Gastrocnemius medialis (tissue), 4 donors: ENCODE measurements at regions not wholly inside any gene's neighbourhood (a gene's known extent, or its start where the extent isn't known, plus 50 kb on each side); places are given as distances from the start of the nearest gene placed in this dataset.
"Not testable (repeated sequence)": the region's sequence is repeated elsewhere in the genome, so short reads cannot be mapped to it uniquely, and the experiment has no call there.

Experiments
- ATAC-seq, 2 donors: fragments of 150-250 bp; one replicate each; pipeline ENCODE4 v1.9.1; 2016
- DNase-seq, 2 donors: peaks; one replicate each; pipeline ENCODE4 v3.0.0-alpha.2; 2019
- H3K27ac ChIP-seq, 4 donors: fragments of 200-600 bp; sonication (generic); 1 replicate in 1 of 4; 2 replicates in 3 of 4; pipeline ENCODE4 v1.5.1; 2016 to 2018; ENCODE audit warnings: mild to moderate bottlenecking in 2 of 4, moderate library complexity in 1 of 4
- H3K27me3 ChIP-seq, 3 donors: fragments of 200-600 bp; sonication (generic) in 2 of 3; 1 replicate in 1 of 3; 2 replicates in 2 of 3; pipeline versions ENCODE4 v1.5.1 to v1.6.0; 2016 to 2019; ENCODE audit warnings: mild to moderate bottlenecking in 1 of 3, moderate library complexity in 1 of 3
- H3K36me3 ChIP-seq, 2 donors: fragments of 200-600 bp; sonication (generic) in 1 of 2; one replicate each; pipeline ENCODE4 v1.5.1; 2017 to 2018
- H3K4me1 ChIP-seq, 2 donors: fragments of 200-600 bp; sonication (generic) in 1 of 2; one replicate each; pipeline ENCODE4 v1.5.1; 2016 to 2017; ENCODE audit warnings: mild to moderate bottlenecking in 2 of 2
- H3K4me3 ChIP-seq, 4 donors: fragments of 200-600 bp; sonication (generic) in 3 of 4; 1 replicate in 1 of 4; 2 replicates in 3 of 4; pipeline ENCODE4 v1.5.1; 2016 to 2019; ENCODE audit warnings: mild to moderate bottlenecking in 2 of 4
- H3K9me3 ChIP-seq, 3 donors: fragments of 200-600 bp; sonication (generic) in 2 of 3; 1 replicate in 1 of 3; 2 replicates in 2 of 3; pipeline ENCODE4 v1.5.1; 2016 to 2019
- POLR2A ChIP-seq, 2 donors: fragments of 450-650 bp; IDR thresholded peaks; one replicate each; pipeline ENCODE4 v1.6.1; 2017; ENCODE audit warnings: antibody characterized with exemption in 2 of 2, mild to moderate bottlenecking in 2 of 2, moderate library complexity in 2 of 2
- in situ Hi-C, 4 donors: fragments of 200-750 bp; cut with MboI; loops; one replicate each; pipeline versions ENCODE4 v1.15.0 to v1.8.0; 2017; ENCODE audit warnings: low sequenced_read_pairs in 4 of 4
- intact Hi-C: fragments of 100-400 bp; cut with DNase I; formaldehyde crosslinking; loops from one replicate; pipeline ENCODE4 v1.15.1; 2023; ENCODE audit warnings: low total_unique reads
- TF ChIP-seq, protein P1 (sequence below), 5 experiments: fragments of 450-650 bp in 3 of 5; fragments of 200-600 bp in 2 of 5; sonication (generic) in 2 of 5; IDR thresholded peaks in 4 of 5; conservative IDR thresholded peaks in 1 of 5; 1 replicate in 4 of 5; 2 replicates in 1 of 5; pipeline ENCODE4 v1.5.1; 2016 to 2019; ENCODE audit warnings: antibody characterized with exemption in 5 of 5, mild to moderate bottlenecking in 3 of 5, moderate library complexity in 3 of 5

DNA sequence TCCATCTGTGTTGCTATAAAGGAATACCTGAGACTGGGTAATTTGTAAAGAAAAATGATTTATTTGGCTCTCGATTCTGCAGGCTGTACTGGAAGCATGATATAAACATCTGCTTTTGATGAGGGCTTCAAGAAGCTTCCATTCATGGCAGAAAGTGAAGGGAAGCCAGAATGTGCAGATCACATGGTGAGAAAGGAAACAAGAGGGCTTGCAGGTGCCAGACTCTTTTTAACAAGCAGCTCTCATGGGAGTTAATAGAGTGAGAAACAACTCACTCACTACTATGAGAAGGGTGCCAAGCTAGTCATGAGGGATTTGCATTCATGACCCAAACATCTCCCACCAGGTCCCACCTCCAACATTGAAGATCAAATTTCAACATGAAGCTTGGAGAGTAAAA is 247.2 kb downstream of the ZIC4 start:
- no peaks in the 10 kb centered on the region for H3K27me3 ChIP-seq
- intact Hi-C loops: no loop called here
- TF ChIP-seq POLR2A (IDR thresholded peaks at IDR 0.05): no peak
- TF ChIP-seq, protein P1, sequence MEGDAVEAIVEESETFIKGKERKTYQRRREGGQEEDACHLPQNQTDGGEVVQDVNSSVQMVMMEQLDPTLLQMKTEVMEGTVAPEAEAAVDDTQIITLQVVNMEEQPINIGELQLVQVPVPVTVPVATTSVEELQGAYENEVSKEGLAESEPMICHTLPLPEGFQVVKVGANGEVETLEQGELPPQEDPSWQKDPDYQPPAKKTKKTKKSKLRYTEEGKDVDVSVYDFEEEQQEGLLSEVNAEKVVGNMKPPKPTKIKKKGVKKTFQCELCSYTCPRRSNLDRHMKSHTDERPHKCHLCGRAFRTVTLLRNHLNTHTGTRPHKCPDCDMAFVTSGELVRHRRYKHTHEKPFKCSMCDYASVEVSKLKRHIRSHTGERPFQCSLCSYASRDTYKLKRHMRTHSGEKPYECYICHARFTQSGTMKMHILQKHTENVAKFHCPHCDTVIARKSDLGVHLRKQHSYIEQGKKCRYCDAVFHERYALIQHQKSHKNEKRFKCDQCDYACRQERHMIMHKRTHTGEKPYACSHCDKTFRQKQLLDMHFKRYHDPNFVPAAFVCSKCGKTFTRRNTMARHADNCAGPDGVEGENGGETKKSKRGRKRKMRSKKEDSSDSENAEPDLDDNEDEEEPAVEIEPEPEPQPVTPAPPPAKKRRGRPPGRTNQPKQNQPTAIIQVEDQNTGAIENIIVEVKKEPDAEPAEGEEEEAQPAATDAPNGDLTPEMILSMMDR (IDR thresholded peaks at IDR 0.05 in 4 of 5, conservative IDR thresholded peaks at IDR 0.05 in 1 of 5): no peak
- in situ Hi-C loops: no loop called here
- no peak overlapping the region for H3K4me3 ChIP-seq
- no peaks in the 10 kb centered on the region for H3K4me1 ChIP-seq
- DNase-seq (no peak), ATAC-seq (no peak)
- H3K27ac ChIP-seq: no peak overlapping the region
- no peaks in the 10 kb centered on the region for H3K9me3 ChIP-seq
- H3K36me3 ChIP-seq: no peaks in the 10 kb centered on the region

DNA sequence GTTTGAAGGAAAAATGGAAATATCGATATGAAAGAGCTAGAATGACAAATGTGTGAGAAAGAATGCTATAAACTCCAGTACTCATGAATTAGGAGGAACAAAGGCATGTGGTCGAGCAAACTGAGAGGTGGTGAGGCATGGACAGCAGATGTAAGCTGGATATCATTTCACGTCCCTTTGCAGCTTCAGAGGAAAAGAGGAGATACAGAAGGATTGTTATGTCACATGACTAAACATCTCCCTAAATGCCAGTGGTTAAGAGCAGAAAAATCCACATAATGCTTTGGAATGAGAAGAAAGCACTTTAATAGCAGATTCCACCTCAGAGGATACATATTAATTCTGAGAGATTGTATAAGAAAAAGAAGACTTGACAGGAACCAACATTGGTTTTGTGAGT is 248.7 kb downstream of the ZIC4 start:
- ATAC-seq (no peak), DNase-seq (no peak)
- in situ Hi-C loops (no loop called here), intact Hi-C loops (no loop called here)
- no peak overlapping the region for H3K4me3 ChIP-seq
- TF ChIP-seq, protein P1 (IDR thresholded peaks at IDR 0.05 in 4 of 5, conservative IDR thresholded peaks at IDR 0.05 in 1 of 5): no peak
- TF ChIP-seq POLR2A (IDR thresholded peaks at IDR 0.05): no peak
- H3K27ac ChIP-seq: no peak overlapping the region
- H3K27me3 ChIP-seq: no peaks in the 10 kb centered on the region
- no peaks in the 10 kb centered on the region for H3K4me1 ChIP-seq
- H3K36me3 ChIP-seq: no peaks in the 10 kb centered on the region
- H3K9me3 ChIP-seq: no peaks in the 10 kb centered on the region

DNA sequence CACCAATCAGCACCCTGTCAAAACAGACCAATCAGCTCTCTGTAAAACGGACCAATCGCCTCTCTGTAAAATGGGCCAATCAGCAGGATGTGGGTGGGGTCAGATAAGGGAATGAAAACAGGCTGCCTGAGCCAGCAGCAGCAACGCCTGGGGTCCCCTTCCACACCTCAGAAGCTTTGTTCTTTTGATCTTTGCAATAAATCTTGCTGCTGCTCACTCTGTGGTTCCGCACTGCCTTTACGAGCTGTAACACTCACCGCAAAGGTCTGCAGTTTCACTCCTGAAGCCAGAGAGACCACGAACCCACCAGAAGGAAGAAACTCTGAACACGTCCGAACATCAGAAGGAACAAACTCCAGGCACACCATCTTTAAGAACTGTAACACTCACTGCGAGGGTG is 251.4 kb downstream of the ZIC4 start:
- H3K9me3 ChIP-seq, H3K36me3 ChIP-seq, H3K27ac ChIP-seq, ATAC-seq, intact Hi-C loops, DNase-seq, H3K4me3 ChIP-seq, in situ Hi-C loops, H3K4me1 ChIP-seq, H3K27me3 ChIP-seq: not testable (repeated sequence)

DNA sequence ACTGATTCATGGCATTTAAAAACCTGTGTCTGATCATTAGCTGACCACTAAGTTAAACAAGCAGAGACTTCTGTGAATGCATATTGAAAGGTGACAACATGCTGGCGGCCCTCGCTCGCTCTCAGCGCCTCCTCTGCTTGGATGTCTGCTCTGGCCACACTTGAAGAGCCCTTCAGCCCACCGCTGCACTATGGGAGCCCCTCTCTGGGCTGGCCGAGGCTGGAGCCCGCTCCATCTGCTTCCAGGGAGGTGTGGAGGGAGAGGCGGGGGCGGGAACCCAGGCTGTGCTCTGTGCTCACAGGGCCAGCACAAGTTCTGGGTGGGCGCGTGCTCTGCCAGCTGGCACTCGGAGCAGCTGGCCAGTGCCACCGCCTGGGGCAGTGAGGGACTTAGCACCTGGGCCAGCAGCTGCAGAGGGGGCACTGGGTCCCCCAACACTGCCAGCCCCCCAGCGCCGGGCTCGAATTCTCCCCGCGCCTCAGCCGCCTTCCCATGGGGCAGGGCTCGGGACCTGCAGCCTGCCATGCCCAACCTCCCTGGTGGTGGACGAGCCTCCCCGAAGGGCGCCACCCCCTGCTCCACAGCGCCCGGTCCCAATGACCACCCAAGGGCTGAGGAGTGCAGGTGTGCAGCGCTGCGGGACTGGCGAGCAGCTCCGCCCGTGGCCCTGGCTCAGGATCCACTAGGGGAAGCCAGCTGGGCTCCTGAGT is 252.4 kb downstream of the ZIC4 start:
- Histone ChIP-seq H3K9me3 (no peaks in the 10 kb centered on the region), H3K27ac (no peak overlapping the region), H3K36me3 (no peaks in the 10 kb centered on the region), H3K27me3 (no peaks in the 10 kb centered on the region), H3K4me3 (no peak overlapping the region), H3K4me1 (no peaks in the 10 kb centered on the region)
- no peak for DNase-seq
- TF ChIP-seq, protein P1 (IDR thresholded peaks at IDR 0.05 in 4 of 5, conservative IDR thresholded peaks at IDR 0.05 in 1 of 5): no peak
- no peak for TF ChIP-seq POLR2A (IDR thresholded peaks at IDR 0.05)
- intact Hi-C loops (no loop called here), in situ Hi-C loops (no loop called here)
- ATAC-seq: no peak

DNA sequence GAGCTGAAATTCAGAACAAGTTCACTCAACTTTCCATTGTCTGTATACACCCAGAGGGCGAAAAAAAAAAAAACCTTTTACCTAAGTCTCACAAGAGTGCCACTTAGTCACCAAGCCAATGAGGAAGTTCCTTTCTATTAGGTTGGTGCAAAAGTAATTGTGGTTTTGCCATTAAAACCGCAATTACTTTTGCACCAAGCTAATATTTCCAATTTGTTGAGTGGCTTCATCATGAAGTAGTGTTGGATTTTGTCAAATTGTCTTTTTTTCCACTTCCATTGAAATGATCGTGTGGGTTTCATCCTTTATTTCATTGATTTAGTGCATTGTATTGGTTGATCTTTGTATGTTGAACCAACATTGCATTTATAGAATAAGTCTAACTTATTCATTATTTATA is 253.9 kb downstream of the ZIC4 start:
- DNase-seq (no peak), ATAC-seq (no peak)
- no peak for TF ChIP-seq POLR2A (IDR thresholded peaks at IDR 0.05)
- TF ChIP-seq, protein P1 (IDR thresholded peaks at IDR 0.05 in 4 of 5, conservative IDR thresholded peaks at IDR 0.05 in 1 of 5): no peak
- Histone ChIP-seq H3K27ac (no peak overlapping the region), H3K4me3 (no peak overlapping the region), H3K4me1 (no peaks in the 10 kb centered on the region), H3K36me3 (no peaks in the 10 kb centered on the region), H3K27me3 (no peaks in the 10 kb centered on the region), H3K9me3 (no peaks in the 10 kb centered on the region)
- in situ Hi-C loops (no loop called here), intact Hi-C loops (no loop called here)
